B cell (primary cell): ENCODE measurements at regions not wholly inside any gene's neighbourhood (a gene's known extent, or its start where the extent isn't known, plus 50 kb on each side); places are given as distances from the start of the nearest gene placed in this dataset.
"Not testable (repeated sequence)": the region's sequence is repeated elsewhere in the genome, so short reads cannot be mapped to it uniquely, and the experiment has no call there.

Source experiments
- ATAC-seq: fragments of 200-7000 bp; cut with Tn5 transposase; one replicate; pipeline ENCODE4 v1.10.0; 2021; ENCODE audit warnings: low read depth, mild to moderate bottlenecking, moderate number of reproducible peaks, moderate library complexity
- CTCF ChIA-PET: fragments of 350-600 bp; sonication (Branson Sonifier 250); formaldehyde crosslinking; loops from one replicate; lab custom pipeline; 2021; ENCODE audit warnings: antibody characterized with exemption, inconsistent platforms; lab: Charles Lee
- POLR2A ChIA-PET: fragments of 350-600 bp; sonication (Branson Sonifier 250); formaldehyde crosslinking; loops from one replicate; lab custom pipeline; 2021; ENCODE audit warnings: antibody characterized with exemption; lab: Charles Lee
- DNase-seq: peaks from one replicate; pipeline ENCODE4 v3.0.0; 2013
- H2AFZ ChIP-seq: 2 replicates; pipeline ENCODE4 v1.6.1; 2012; ENCODE audit warnings: mild to moderate bottlenecking, low read depth, low read length; ENCODE audit not compliant: insufficient read depth, poor library complexity, severe bottlenecking
- H3K27ac ChIP-seq, 2 donors: 1 replicate in 1 of 2; 2 replicates in 1 of 2; pipeline ENCODE4 v1.5.1; 2012 to 2013; ENCODE audit warnings: low read length in 2 of 2, mild to moderate bottlenecking in 2 of 2, moderate library complexity in 1 of 2
- H3K27me3 ChIP-seq, 4 experiments: fragments of 200-600 bp in 1 of 4; sonication (generic) in 1 of 4; replicated peaks in 1 of 4; 1 replicate in 2 of 4; 2 replicates in 2 of 4; pipeline versions ENCODE4 v1.6.1 to v1.7.0; 2013 to 2016; ENCODE audit warnings: low read length in 3 of 4, mild to moderate bottlenecking in 2 of 4, mixed read lengths in 1 of 4, moderate library complexity in 1 of 4; ENCODE audit not compliant: insufficient read depth in 4 of 4, control insufficient read depth in 3 of 4; ENCODE audit errors: control extremely low read depth in 1 of 4
- H3K36me3 ChIP-seq, 2 experiments: replicated peaks in 1 of 2; 1 replicate in 1 of 2; 2 replicates in 1 of 2; pipeline versions ENCODE4 v1.6.1 to v1.7.1; 2013; ENCODE audit warnings: low read length in 1 of 2; ENCODE audit not compliant: insufficient read depth in 2 of 2, control insufficient read depth in 1 of 2; ENCODE audit errors: control extremely low read depth in 1 of 2, extremely low read depth in 1 of 2
- H3K4me1 ChIP-seq, 2 donors: fragments of 200-600 bp in 1 of 2; sonication (generic) in 1 of 2; 1 replicate in 1 of 2; 2 replicates in 1 of 2; pipeline versions ENCODE4 v1.5.1 to v1.6.1; 2013 to 2017; ENCODE audit warnings: low read length in 2 of 2; ENCODE audit not compliant: control insufficient read depth in 2 of 2, insufficient read depth in 2 of 2
- H3K4me2 ChIP-seq: replicated peaks from 2 replicates; pipeline ENCODE3; 2012; ENCODE audit warnings: mild to moderate bottlenecking, low read depth, low read length; ENCODE audit not compliant: poor library complexity, severe bottlenecking
- H3K4me3 ChIP-seq, 5 experiments: fragments of 200-600 bp in 1 of 5; sonication (generic) in 1 of 5; 1 replicate in 3 of 5; 2 replicates in 2 of 5; pipeline versions ENCODE4 v1.5.1 to v1.7.0; 2011 to 2016; ENCODE audit warnings: low read length in 4 of 5, mild to moderate bottlenecking in 4 of 5, low read depth in 2 of 5, control low read depth in 1 of 5, moderate library complexity in 1 of 5; ENCODE audit not compliant: insufficient read depth in 1 of 5; ENCODE audit errors: control extremely low read depth in 1 of 5, extremely low read depth in 1 of 5
- H3K79me2 ChIP-seq: fragments of 200-600 bp; sonication (generic); one replicate; pipeline ENCODE4 v1.6.0; 2016; ENCODE audit warnings: low read length; ENCODE audit not compliant: control insufficient read depth, insufficient read depth
- H3K9ac ChIP-seq: fragments of 200-600 bp; sonication (generic); 2 replicates; pipeline ENCODE4 v1.6.1; 2017; ENCODE audit warnings: mild to moderate bottlenecking, low read length, moderate library complexity
- H3K9me3 ChIP-seq, 3 donors: one replicate each; pipeline versions ENCODE4 v1.6.1 to v1.7.1; 2013; ENCODE audit warnings: low read length in 2 of 3; ENCODE audit not compliant: control insufficient read depth in 2 of 3, insufficient read depth in 1 of 3; ENCODE audit errors: control extremely low read depth in 1 of 3
- H4K20me1 ChIP-seq: 2 replicates; pipeline ENCODE4 v1.6.0; 2012; ENCODE audit warnings: mild to moderate bottlenecking, low read length; ENCODE audit not compliant: insufficient read depth, control insufficient read depth, poor library complexity, severe bottlenecking
- H3K27ac Mint-ChIP-seq: one replicate; pipeline ENCODE4 v1.8.0; 2021; ENCODE audit warnings: mixed read lengths
- H3K27me3 Mint-ChIP-seq: one replicate; pipeline ENCODE4 v1.8.0; 2021; ENCODE audit warnings: mixed read lengths
- H3K4me1 Mint-ChIP-seq: one replicate; pipeline ENCODE4 v1.8.0; 2021; ENCODE audit warnings: mixed read lengths
- H3K4me3 Mint-ChIP-seq: one replicate; pipeline ENCODE4 v1.8.0; 2021; ENCODE audit warnings: mixed read lengths
- H3K9me3 Mint-ChIP-seq: one replicate; pipeline ENCODE4 v1.8.0; 2022; ENCODE audit warnings: mixed read lengths; ENCODE audit not compliant: insufficient read depth
- CTCF ChIP-seq: fragments of 200-600 bp; IDR thresholded peaks from one replicate; pipeline ENCODE4 v1.8.0; 2022; ENCODE audit warnings: antibody characterized with exemption, mild to moderate bottlenecking
- EZH2 ChIP-seq: IDR thresholded peaks from 2 replicates; pipeline ENCODE4 v1.6.1; 2012; ENCODE audit warnings: borderline replicate concordance, low read depth, mild to moderate bottlenecking, moderate library complexity, low read length; ENCODE audit not compliant: insufficient read depth, poor library complexity, severe bottlenecking
- WGBS: methylation state at CpG from one replicate; pipeline ENCODE4 v1.1.5; 2013; ENCODE audit warnings: missing lambda C conversion rate; ENCODE audit not compliant: insufficient coverage; 5-methylcytosine and 5-hydroxymethylcytosine counted together
- intact Hi-C: fragments of 100-400 bp; cut with micrococcal nuclease; formaldehyde crosslinking; loops from one replicate; pipeline ENCODE4 v1.10.0; 2022

GRCh38 chr1:86633306-86633838, 71.0 kb upstream of the SH3GLB1 start:
- POLR2A ChIA-PET, H3K27ac ChIP-seq, H3K27me3 ChIP-seq, H2AFZ ChIP-seq, H3K4me2 ChIP-seq, H3K4me1 ChIP-seq, H3K9ac ChIP-seq, H3K4me1 Mint-ChIP-seq, H4K20me1 ChIP-seq, intact Hi-C loops, H3K9me3 ChIP-seq, DNase-seq, H3K27ac Mint-ChIP-seq, H3K27me3 Mint-ChIP-seq, H3K4me3 Mint-ChIP-seq, ATAC-seq, H3K79me2 ChIP-seq, H3K9me3 Mint-ChIP-seq, H3K4me3 ChIP-seq, H3K36me3 ChIP-seq: not testable (repeated sequence)
- WGBS, result 89% methylated on average over 5 of the region's 7 CpGs
- CTCF ChIA-PET, result interaction anchor here (1.3 kb wide), 1 partner anchor 134 kb away, joined by 3 read pairs; no protein-coding TSS in a partner anchor

GRCh38 chr1:86633921-86634320, 70.5 kb upstream of the SH3GLB1 start:
- no peaks in the 10 kb centered on the region for H3K4me1 ChIP-seq
- CTCF ChIA-PET, result interaction anchor here (1.3 kb wide), 1 partner anchor 134 kb away, joined by 3 read pairs; no protein-coding TSS in a partner anchor
- H3K4me3 ChIP-seq, result no peak overlapping the region
- H3K9ac ChIP-seq, result no peak overlapping the region
- Mint-ChIP-seq H3K27me3 (no peaks in the 10 kb centered on the region), H3K9me3 (no peaks in the 10 kb centered on the region), H3K27ac (no peak overlapping the region), H3K4me1 (peaks cover 7% of the 10 kb centered on the region), H3K4me3 (no peak overlapping the region)
- peaks cover 0 to 5% (median 0%) of the 10 kb centered on the region in 3 donors for H3K9me3 ChIP-seq
- H3K27ac ChIP-seq, result no peak overlapping the region
- no peaks in the 10 kb centered on the region for H3K36me3 ChIP-seq
- no peaks in the 10 kb centered on the region for H3K79me2 ChIP-seq
- TF ChIP-seq CTCF (no peak), EZH2 (no peak)
- H3K27me3 ChIP-seq, result no peaks in the 10 kb centered on the region
- H3K4me2 ChIP-seq, result no peak overlapping the region
- no CpG with 5 or more reads among the region's 3 CpGs for WGBS
- DNase-seq (no peak), ATAC-seq (no peak)
- no peaks in the 10 kb centered on the region for H4K20me1 ChIP-seq
- H2AFZ ChIP-seq, result no peak overlapping the region
- POLR2A ChIA-PET, result no interaction called here
- intact Hi-C loops, result no loop called here
